Mesenchymal stem cell (in vitro differentiated cells and primary cell): ENCODE measurements at regions not wholly inside any gene's neighbourhood (a gene's known extent, or its start where the extent isn't known, plus 50 kb on each side); places are given as distances from the start of the nearest gene placed in this dataset.
"Not testable (repeated sequence)": the region's sequence is repeated elsewhere in the genome, so short reads cannot be mapped to it uniquely, and the experiment has no call there.

Experiments used
- DNase-seq: peaks from one replicate; pipeline ENCODE4 v3.0.0-alpha.2; 2013
- H2AFZ ChIP-seq: one replicate; pipeline ENCODE4 v1.6.1; 2013; ENCODE audit warnings: low read depth, mild to moderate bottlenecking, control low read depth, inconsistent platforms, low read length, moderate library complexity
- H2AK5ac ChIP-seq: 2 replicates; pipeline ENCODE4 v1.6.1; 2013; ENCODE audit warnings: low read length, moderate library complexity, mild to moderate bottlenecking, inconsistent platforms; ENCODE audit not compliant: severe bottlenecking
- H2BK120ac ChIP-seq: one replicate; pipeline ENCODE4 v1.6.1; 2013; ENCODE audit warnings: low read depth, mild to moderate bottlenecking, inconsistent platforms, low read length, moderate library complexity
- H2BK12ac ChIP-seq, 2 experiments: one replicate each; pipeline ENCODE4 v1.6.1; 2013; ENCODE audit warnings: inconsistent platforms in 2 of 2, low read length in 2 of 2, mild to moderate bottlenecking in 2 of 2, moderate library complexity in 2 of 2, control low read depth in 1 of 2
- H2BK15ac ChIP-seq: one replicate; pipeline ENCODE4 v1.6.1; 2013; ENCODE audit warnings: mild to moderate bottlenecking, low read depth, inconsistent platforms; ENCODE audit not compliant: poor library complexity, severe bottlenecking
- H2BK5ac ChIP-seq: 2 replicates; pipeline ENCODE4 v1.6.1; 2013; ENCODE audit warnings: low read depth, mild to moderate bottlenecking, low read length, control low read depth, inconsistent platforms; ENCODE audit not compliant: poor library complexity, severe bottlenecking
- H3K14ac ChIP-seq, 2 experiments: one replicate each; pipeline ENCODE4 v1.6.1; 2013; ENCODE audit warnings: inconsistent platforms in 2 of 2, low read length in 2 of 2, control low read depth in 1 of 2, mild to moderate bottlenecking in 1 of 2, moderate library complexity in 1 of 2
- H3K18ac ChIP-seq, 2 experiments: one replicate each; pipeline ENCODE4 v1.6.1; 2013; ENCODE audit warnings: inconsistent platforms in 2 of 2, low read length in 2 of 2, control low read depth in 1 of 2, low read depth in 1 of 2, mild to moderate bottlenecking in 1 of 2
- H3K23ac ChIP-seq, 2 experiments: one replicate each; pipeline ENCODE4 v1.6.1; 2013; ENCODE audit warnings: inconsistent platforms in 2 of 2, low read length in 2 of 2, mild to moderate bottlenecking in 2 of 2, moderate library complexity in 2 of 2, control low read depth in 1 of 2
- H3K27ac ChIP-seq: 2 replicates; pipeline ENCODE4 v1.5.1; 2013; ENCODE audit warnings: mild to moderate bottlenecking, moderate library complexity, low read length, control low read depth, inconsistent platforms; ENCODE audit not compliant: poor library complexity, severe bottlenecking
- H3K27me3 ChIP-seq, 2 experiments: 2 replicates each; pipeline versions ENCODE4 v1.6.1 to v1.7.0; 2013; ENCODE audit warnings: low read length in 2 of 2, mild to moderate bottlenecking in 2 of 2, moderate library complexity in 2 of 2, control low read depth in 1 of 2, inconsistent platforms in 1 of 2; ENCODE audit not compliant: control insufficient read depth in 1 of 2, insufficient read depth in 1 of 2
- H3K36me3 ChIP-seq, 2 experiments: 2 replicates each; pipeline versions ENCODE4 v1.6.1 to v1.7.0; 2013; ENCODE audit warnings: low read length in 2 of 2, control low read depth in 1 of 2, inconsistent platforms in 1 of 2, low read depth in 1 of 2, mild to moderate bottlenecking in 1 of 2; ENCODE audit not compliant: insufficient read depth in 2 of 2, control insufficient read depth in 1 of 2
- H3K4ac ChIP-seq, 2 experiments: one replicate each; pipeline ENCODE4 v1.6.1; 2013; ENCODE audit warnings: inconsistent platforms in 2 of 2, low read length in 2 of 2, mild to moderate bottlenecking in 2 of 2, moderate library complexity in 2 of 2, control low read depth in 1 of 2, low read depth in 1 of 2
- H3K4me1 ChIP-seq: 2 replicates; pipeline ENCODE4 v1.6.1; 2013; ENCODE audit warnings: low read depth, low read length, control low read depth; ENCODE audit not compliant: control insufficient read depth, insufficient read depth
- H3K4me2 ChIP-seq: 2 replicates; pipeline ENCODE4 v1.6.1; 2013; ENCODE audit warnings: low read length, mild to moderate bottlenecking, inconsistent platforms; ENCODE audit not compliant: poor library complexity, severe bottlenecking
- H3K4me3 ChIP-seq, 2 experiments: 2 replicates each; pipeline versions ENCODE4 v1.5.1 to v1.7.0; 2013; ENCODE audit warnings: low read length in 2 of 2, mild to moderate bottlenecking in 2 of 2, control low read depth in 1 of 2, low read depth in 1 of 2; ENCODE audit not compliant: insufficient read depth in 1 of 2
- H3K79me1 ChIP-seq: replicated peaks from 2 replicates; pipeline ENCODE4 v1.6.1; 2013; ENCODE audit warnings: mild to moderate bottlenecking, control low read depth, low read length, inconsistent platforms; ENCODE audit not compliant: poor library complexity, severe bottlenecking
- H3K9ac ChIP-seq: 2 replicates; pipeline ENCODE4 v1.7.0; 2013; ENCODE audit warnings: mild to moderate bottlenecking, low read length, moderate library complexity
- H3K9me3 ChIP-seq: 2 replicates; pipeline ENCODE4 v1.7.0; 2013; ENCODE audit warnings: mild to moderate bottlenecking, low read length; ENCODE audit not compliant: control insufficient read depth
- H4K8ac ChIP-seq: one replicate; pipeline ENCODE4 v1.6.1; 2013; ENCODE audit warnings: inconsistent platforms, mild to moderate bottlenecking, low read length, moderate library complexity
- H4K91ac ChIP-seq: one replicate; pipeline ENCODE4 v1.6.1; 2013; ENCODE audit warnings: mild to moderate bottlenecking, low read length, inconsistent platforms
- WGBS: methylation state at CpG from one replicate; pipeline ENCODE4 v1.1.7; 2013; ENCODE audit warnings: mixed read lengths; 5-methylcytosine and 5-hydroxymethylcytosine counted together

DNA sequence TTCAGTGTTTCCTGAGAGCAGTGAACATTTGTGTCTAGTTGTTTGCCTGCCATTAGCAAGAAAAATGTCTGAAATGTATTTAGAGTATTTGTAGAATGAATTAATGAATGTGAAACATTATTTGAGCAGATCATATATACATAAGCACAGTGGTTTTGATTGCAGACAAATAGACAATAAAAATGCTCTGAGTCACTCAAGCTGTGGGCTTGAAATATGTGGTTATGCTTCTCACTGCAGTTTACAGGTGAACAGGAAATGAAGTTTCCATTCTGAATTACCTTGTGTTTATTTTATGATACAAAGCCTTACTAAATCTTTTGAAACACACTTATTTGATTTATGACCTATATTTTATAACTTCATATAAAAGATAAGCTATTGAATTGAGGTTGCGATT, 827.7 kb downstream of the TMTC2 start:
- no CpG with 5 or more reads among the region's 1 CpG for WGBS
- H3K79me1 ChIP-seq: no peaks in the 10 kb centered on the region
- no peak overlapping the region for H3K18ac ChIP-seq
- H3K4ac ChIP-seq: no peak overlapping the region
- H2AFZ ChIP-seq: no peak overlapping the region
- no peak overlapping the region for H4K8ac ChIP-seq
- no peaks in the 10 kb centered on the region for H3K9me3 ChIP-seq
- no peak overlapping the region for H3K27ac ChIP-seq
- no peak overlapping the region for H2BK15ac ChIP-seq
- no peak overlapping the region for H3K9ac ChIP-seq
- no peaks in the 10 kb centered on the region for H3K27me3 ChIP-seq
- no peak overlapping the region for H3K4me2 ChIP-seq
- H3K36me3 ChIP-seq: no peaks in the 10 kb centered on the region
- no peak overlapping the region for H2BK120ac ChIP-seq
- no peak overlapping the region for H3K14ac ChIP-seq
- no peak for DNase-seq
- H3K4me1 ChIP-seq: no peaks in the 10 kb centered on the region
- no peak overlapping the region for H3K23ac ChIP-seq
- H4K91ac ChIP-seq: no peak overlapping the region
- no peak overlapping the region for H2BK5ac ChIP-seq
- H2AK5ac ChIP-seq: no peak overlapping the region
- H3K4me3 ChIP-seq: no peak overlapping the region
- no peak overlapping the region for H2BK12ac ChIP-seq

- 88% methylated on average over 5 of the region's 5 CpGs for WGBS
- no peak overlapping the region for H4K91ac ChIP-seq
Observed at GRCh38 chr12:83506841-83507240, 820.1 kb downstream of the TMTC2 start.

GRCh38 chr12:83505586-83505985, 818.9 kb downstream of the TMTC2 start:
- no peak for DNase-seq
- WGBS: 49% methylated on average over 2 of the region's 2 CpGs
- no peaks in the 10 kb centered on the region for H3K36me3 ChIP-seq

More at GRCh38 chr12:83506841-83507240, 820.1 kb downstream of the TMTC2 start:
- Histone ChIP-seq H3K4me3 (no peak overlapping the region), H3K36me3 (no peaks in the 10 kb centered on the region), H3K23ac (no peak overlapping the region), H3K9me3 (no peaks in the 10 kb centered on the region), H3K27me3 (no peaks in the 10 kb centered on the region), H2AFZ (no peak overlapping the region), H3K79me1 (no peaks in the 10 kb centered on the region), H3K4ac (no peak overlapping the region), H2BK5ac (no peak overlapping the region), H3K9ac (no peak overlapping the region), H2BK15ac (no peak overlapping the region), H3K4me1 (no peaks in the 10 kb centered on the region), H3K4me2 (no peak overlapping the region), H4K8ac (no peak overlapping the region), H3K14ac (no peak overlapping the region), H2BK12ac (no peak overlapping the region), H3K18ac (no peak overlapping the region), H2AK5ac (no peak overlapping the region), H3K27ac (no peak overlapping the region), H2BK120ac (no peak overlapping the region)
- DNase-seq: no peak

DNA sequence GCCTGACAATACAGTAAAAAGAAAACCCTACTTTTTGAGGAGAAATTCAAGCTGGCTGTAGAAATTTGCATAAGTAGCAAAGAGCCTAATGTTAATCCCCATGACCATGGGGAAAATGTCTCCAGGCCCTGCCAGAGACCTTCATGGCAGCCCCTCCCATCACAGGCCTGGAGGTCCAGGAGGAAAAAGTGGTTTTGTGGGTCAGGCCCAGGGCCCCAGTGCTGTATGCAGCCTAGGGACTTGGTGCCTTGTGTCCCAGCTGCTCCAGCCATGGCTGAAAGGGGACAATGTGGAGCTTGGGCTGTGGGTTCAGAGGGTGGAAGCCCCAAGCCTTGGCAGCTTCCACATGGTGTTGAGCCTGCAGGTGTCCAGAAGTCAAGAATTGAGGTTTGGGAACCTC, 813.2 kb downstream of the TMTC2 start:
- H2BK5ac ChIP-seq, H3K23ac ChIP-seq, H2BK12ac ChIP-seq, H2BK120ac ChIP-seq, H4K91ac ChIP-seq, H3K18ac ChIP-seq, H3K36me3 ChIP-seq, H2AFZ ChIP-seq, H3K4me1 ChIP-seq, H3K4ac ChIP-seq, H3K4me2 ChIP-seq, H2BK15ac ChIP-seq, H3K14ac ChIP-seq, H4K8ac ChIP-seq, H3K27ac ChIP-seq, H3K27me3 ChIP-seq, H3K79me1 ChIP-seq, H3K9ac ChIP-seq, H2AK5ac ChIP-seq, H3K4me3 ChIP-seq, DNase-seq, H3K9me3 ChIP-seq: not testable (repeated sequence)

More at GRCh38 chr12:83505586-83505985, 818.9 kb downstream of the TMTC2 start:
- Histone ChIP-seq H2AFZ (no peak overlapping the region), H2BK12ac (no peak overlapping the region), H2BK120ac (no peak overlapping the region), H2BK5ac (no peak overlapping the region), H2AK5ac (no peak overlapping the region), H3K4me3 (no peak overlapping the region), H3K4ac (no peak overlapping the region), H3K79me1 (no peaks in the 10 kb centered on the region), H3K4me2 (no peak overlapping the region), H3K14ac (no peak overlapping the region), H3K4me1 (no peaks in the 10 kb centered on the region), H3K23ac (no peak overlapping the region), H3K27ac (no peak overlapping the region), H3K27me3 (no peaks in the 10 kb centered on the region), H2BK15ac (no peak overlapping the region), H3K9ac (no peak overlapping the region), H3K9me3 (peaks cover 3% of the 10 kb centered on the region), H4K8ac (no peak overlapping the region), H3K18ac (no peak overlapping the region), H4K91ac (no peak overlapping the region)
